GM23338 (cell line): ENCODE measurements at regions not wholly inside any gene's neighbourhood (a gene's known extent, or its start where the extent isn't known, plus 50 kb on each side); places are given as distances from the start of the nearest gene placed in this dataset.

Source experiments
- ATAC-seq: fragments of 200-7000 bp; cut with Tn5 transposase; 3 replicates; pipeline ENCODE4 v1.9.1; 2020
- DNase-seq: peaks from one replicate; pipeline ENCODE4 v3.0.0-alpha.2; 2015; ENCODE audit warnings: low spot score
- H2AFZ ChIP-seq: fragments of 200-600 bp; sonication (generic); 2 replicates; pipeline ENCODE4 v1.8.0; 2016; ENCODE audit warnings: antibody characterized with exemption, mild to moderate bottlenecking, moderate library complexity
- H3F3A ChIP-seq: fragments of 200-600 bp; sonication (generic); replicated peaks from 2 replicates; pipeline ENCODE4 v1.8.0; 2017; ENCODE audit warnings: antibody characterized with exemption, mixed run types, low read depth
- H3K27ac ChIP-seq: fragments of 200-600 bp; sonication (generic); 2 replicates; pipeline ENCODE4 v1.6.1; 2016; ENCODE audit warnings: low read depth
- H3K27me3 ChIP-seq: fragments of 200-600 bp; sonication (generic); 2 replicates; pipeline ENCODE4 v1.8.0; 2016; ENCODE audit warnings: mild to moderate bottlenecking, mixed run types, moderate library complexity; ENCODE audit not compliant: insufficient read depth
- H3K36me3 ChIP-seq: fragments of 200-600 bp; sonication (generic); 2 replicates; pipeline ENCODE4 v1.8.0; 2016; ENCODE audit warnings: mild to moderate bottlenecking; ENCODE audit not compliant: insufficient read depth
- H3K4me1 ChIP-seq: fragments of 200-600 bp; sonication (generic); 2 replicates; pipeline ENCODE4 v1.8.0; 2016; ENCODE audit warnings: mild to moderate bottlenecking, moderate library complexity; ENCODE audit not compliant: insufficient read depth
- H3K4me2 ChIP-seq: fragments of 200-600 bp; sonication (generic); 2 replicates; pipeline ENCODE4 v1.7.1; 2017; ENCODE audit warnings: mixed run types
- H3K4me3 ChIP-seq: fragments of 200-600 bp; sonication (generic); 2 replicates; pipeline ENCODE4 v1.6.1; 2016; ENCODE audit warnings: mixed run types
- H3K79me2 ChIP-seq: fragments of 200-600 bp; sonication (generic); replicated peaks from 2 replicates; pipeline ENCODE4 v1.8.0; 2017; ENCODE audit warnings: mild to moderate bottlenecking; ENCODE audit not compliant: insufficient read depth
- H3K9me2 ChIP-seq: fragments of 200-600 bp; sonication (generic); 2 replicates; pipeline ENCODE4 v1.8.0; 2017; ENCODE audit not compliant: insufficient read depth
- H4K20me1 ChIP-seq: fragments of 200-600 bp; sonication (generic); replicated peaks from 2 replicates; pipeline ENCODE4 v1.8.0; 2017; ENCODE audit warnings: mild to moderate bottlenecking; ENCODE audit not compliant: insufficient read depth
- H3K27ac Mint-ChIP-seq: 2 replicates; pipeline ENCODE4 v1.8.0; 2020; ENCODE audit warnings: inconsistent platforms, mild to moderate bottlenecking, moderate library complexity, mixed read lengths
- H3K27me3 Mint-ChIP-seq: 3 replicates; pipeline ENCODE4 v1.8.0; 2022; ENCODE audit warnings: low read depth, mild to moderate bottlenecking, moderate library complexity, mixed read lengths, inconsistent platforms; ENCODE audit not compliant: insufficient read depth, poor library complexity
- H3K36me3 Mint-ChIP-seq: 3 replicates; pipeline ENCODE4 v1.8.0; 2021; ENCODE audit warnings: low read depth, mild to moderate bottlenecking, inconsistent platforms, moderate library complexity, mixed read lengths
- H3K4me1 Mint-ChIP-seq: 3 replicates; pipeline ENCODE4 v1.8.0; 2020; ENCODE audit warnings: mild to moderate bottlenecking, inconsistent platforms, mixed read lengths
- H3K4me3 Mint-ChIP-seq: 3 replicates; pipeline ENCODE4 v1.8.0; 2021; ENCODE audit warnings: moderate library complexity, mild to moderate bottlenecking, inconsistent platforms, mixed read lengths
- H3K9me3 Mint-ChIP-seq: 3 replicates; pipeline ENCODE4 v1.8.0; 2020; ENCODE audit warnings: moderate library complexity, mild to moderate bottlenecking, inconsistent platforms, mixed read lengths
- CREB1 ChIP-seq: fragments of 250-450 bp; sonication (Bioruptor Pico); IDR thresholded peaks from 2 replicates; pipeline ENCODE4 v1.5.0; 2020; ENCODE audit warnings: low read depth, mild to moderate bottlenecking, moderate library complexity
- NANOG ChIP-seq: IDR thresholded peaks from 2 replicates; pipeline ENCODE4 v1.6.1; 2016; ENCODE audit warnings: antibody characterized with exemption, borderline replicate concordance
- REST ChIP-seq: IDR thresholded peaks from one replicate; pipeline ENCODE4 v1.6.1; 2018; ENCODE audit warnings: antibody characterized with exemption; ENCODE audit not compliant: unreplicated experiment
- ZNF462 ChIP-seq: fragments of 250-450 bp; sonication (Bioruptor Pico); IDR thresholded peaks from 2 replicates; pipeline ENCODE4 v1.5.0; 2020; ENCODE audit warnings: mild to moderate bottlenecking, moderate library complexity

- no peak for TF ChIP-seq ZNF462 (CRISPR knock-in tag)
- no peak for TF ChIP-seq REST
These were observed 100.4 kb upstream of the SEMA3D start (continued) for GRCh38 chr7:85287106-85287825.

GRCh38 chr7:85286446-85286845 is 99.6 kb upstream of the SEMA3D start:
- H3K4me1 Mint-ChIP-seq: peaks cover 26% of the 10 kb centered on the region
- H3K9me2 ChIP-seq: no peaks in the 10 kb centered on the region
- H3K4me2 ChIP-seq: no peak overlapping the region
- no peaks in the 10 kb centered on the region for H3K36me3 Mint-ChIP-seq
- H3K36me3 ChIP-seq: no peaks in the 10 kb centered on the region
- no peaks in the 10 kb centered on the region for H4K20me1 ChIP-seq
- H3K27me3 Mint-ChIP-seq: no peaks in the 10 kb centered on the region
- H3K79me2 ChIP-seq: no peaks in the 10 kb centered on the region
- no peak overlapping the region for H3K4me3 ChIP-seq
- DNase-seq: no peak
- H3K27me3 ChIP-seq: no peaks in the 10 kb centered on the region
- H3K4me3 Mint-ChIP-seq: no peak overlapping the region
- H3K9me3 Mint-ChIP-seq: no peaks in the 10 kb centered on the region
- H3K27ac Mint-ChIP-seq: no peak overlapping the region
- no peak overlapping the region for H3K27ac ChIP-seq
- ATAC-seq: no peak
- no peak overlapping the region for H2AFZ ChIP-seq
- no peaks in the 10 kb centered on the region for H3F3A ChIP-seq
- H3K4me1 ChIP-seq: peaks cover 23% of the 10 kb centered on the region
- TF ChIP-seq ZNF462 (CRISPR knock-in tag) (no peak), CREB1 (CRISPR knock-in tag) (no peak), NANOG (no peak)
